Uterus (tissue), 2 donors: ENCODE measurements at regions not wholly inside any gene's neighbourhood (a gene's known extent, or its start where the extent isn't known, plus 50 kb on each side); places are given as distances from the start of the nearest gene placed in this dataset.

Experiments
- POLR2A ChIP-seq, 2 donors: fragments of 450-650 bp; IDR thresholded peaks; one replicate each; pipeline ENCODE4 v1.6.1; 2016; ENCODE audit warnings: antibody characterized with exemption in 2 of 2, mild to moderate bottlenecking in 1 of 2, moderate library complexity in 1 of 2
- TF ChIP-seq, protein P1 (sequence below), 4 experiments: fragments of 200-600 bp in 2 of 4; fragments of 450-650 bp in 2 of 4; sonication (generic) in 2 of 4; IDR thresholded peaks; one replicate each; pipeline ENCODE4 v1.5.1; 2016 to 2019; ENCODE audit warnings: antibody characterized with exemption in 4 of 4, mild to moderate bottlenecking in 2 of 4, moderate library complexity in 1 of 4

DNA sequence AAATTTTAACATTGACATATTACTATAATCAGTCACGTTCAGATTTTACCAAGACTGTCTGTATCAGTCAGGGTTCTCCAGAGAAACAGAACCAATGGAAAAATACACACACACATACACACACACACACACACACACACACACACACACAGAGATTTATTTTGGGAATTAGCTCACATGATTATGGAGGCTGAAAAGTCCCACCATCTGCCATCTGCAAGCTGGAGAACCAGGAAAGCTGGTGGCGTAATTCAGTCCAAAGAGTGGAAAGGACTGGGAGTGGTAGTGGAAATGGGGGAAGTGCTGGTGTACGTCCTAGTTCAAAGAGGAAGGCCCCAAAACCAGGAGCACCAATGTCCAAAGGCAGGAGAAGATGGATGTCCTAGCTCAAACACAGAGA, 166.4 kb downstream of the AKAIN1 start:
- TF ChIP-seq, protein P1, sequence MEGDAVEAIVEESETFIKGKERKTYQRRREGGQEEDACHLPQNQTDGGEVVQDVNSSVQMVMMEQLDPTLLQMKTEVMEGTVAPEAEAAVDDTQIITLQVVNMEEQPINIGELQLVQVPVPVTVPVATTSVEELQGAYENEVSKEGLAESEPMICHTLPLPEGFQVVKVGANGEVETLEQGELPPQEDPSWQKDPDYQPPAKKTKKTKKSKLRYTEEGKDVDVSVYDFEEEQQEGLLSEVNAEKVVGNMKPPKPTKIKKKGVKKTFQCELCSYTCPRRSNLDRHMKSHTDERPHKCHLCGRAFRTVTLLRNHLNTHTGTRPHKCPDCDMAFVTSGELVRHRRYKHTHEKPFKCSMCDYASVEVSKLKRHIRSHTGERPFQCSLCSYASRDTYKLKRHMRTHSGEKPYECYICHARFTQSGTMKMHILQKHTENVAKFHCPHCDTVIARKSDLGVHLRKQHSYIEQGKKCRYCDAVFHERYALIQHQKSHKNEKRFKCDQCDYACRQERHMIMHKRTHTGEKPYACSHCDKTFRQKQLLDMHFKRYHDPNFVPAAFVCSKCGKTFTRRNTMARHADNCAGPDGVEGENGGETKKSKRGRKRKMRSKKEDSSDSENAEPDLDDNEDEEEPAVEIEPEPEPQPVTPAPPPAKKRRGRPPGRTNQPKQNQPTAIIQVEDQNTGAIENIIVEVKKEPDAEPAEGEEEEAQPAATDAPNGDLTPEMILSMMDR (IDR thresholded peaks at IDR 0.05), result no peak
- no peak for TF ChIP-seq POLR2A (IDR thresholded peaks at IDR 0.05)
